Vagina (tissue), 2 donors: ENCODE measurements at regions not wholly inside any gene's neighbourhood (a gene's known extent, or its start where the extent isn't known, plus 50 kb on each side); places are given as distances from the start of the nearest gene placed in this dataset.

Source experiments
- CTCF ChIP-seq, 3 experiments: fragments of 450-650 bp in 2 of 3; fragments of 200-600 bp in 1 of 3; sonication (generic) in 1 of 3; IDR thresholded peaks; one replicate each; pipeline ENCODE4 v1.5.1; 2017 to 2019; ENCODE audit warnings: antibody characterized with exemption in 3 of 3, mild to moderate bottlenecking in 2 of 3, moderate library complexity in 2 of 3
- POLR2A ChIP-seq, 2 donors: fragments of 450-650 bp; IDR thresholded peaks; one replicate each; pipeline ENCODE4 v1.6.1; 2017; ENCODE audit warnings: antibody characterized with exemption in 2 of 2, mild to moderate bottlenecking in 2 of 2, moderate library complexity in 2 of 2
- POLR2AphosphoS5 ChIP-seq, 2 donors: sonication (generic); formaldehyde crosslinking; IDR thresholded peaks; one replicate each; pipeline ENCODE4 v1.9.0; 2017; ENCODE audit warnings: antibody characterized with exemption in 2 of 2, mild to moderate bottlenecking in 2 of 2, low read depth in 1 of 2; ENCODE audit not compliant: insufficient read depth in 1 of 2

- TF ChIP-seq CTCF (IDR thresholded peaks at IDR 0.05) = no peak
- no peak for TF ChIP-seq POLR2AphosphoS5 (IDR thresholded peaks at IDR 0.05; ENCODE audit: insufficient read depth in 1 of 2, low read depth in 1 of 2)
- TF ChIP-seq POLR2A (IDR thresholded peaks at IDR 0.05) = no peak
Observed at GRCh38 chr3:15903759-15904720, 106.3 kb upstream of the ANKRD28 start.
